NCI-H460 (cell line): ENCODE measurements at regions not wholly inside any gene's neighbourhood (a gene's known extent, or its start where the extent isn't known, plus 50 kb on each side); places are given as distances from the start of the nearest gene placed in this dataset.

Source experiments
- DNase-seq: peaks from one replicate; pipeline ENCODE4 v3.0.0-alpha.2; 2016; ENCODE audit warnings: low read depth; ENCODE audit errors: extremely low read depth

DNA sequence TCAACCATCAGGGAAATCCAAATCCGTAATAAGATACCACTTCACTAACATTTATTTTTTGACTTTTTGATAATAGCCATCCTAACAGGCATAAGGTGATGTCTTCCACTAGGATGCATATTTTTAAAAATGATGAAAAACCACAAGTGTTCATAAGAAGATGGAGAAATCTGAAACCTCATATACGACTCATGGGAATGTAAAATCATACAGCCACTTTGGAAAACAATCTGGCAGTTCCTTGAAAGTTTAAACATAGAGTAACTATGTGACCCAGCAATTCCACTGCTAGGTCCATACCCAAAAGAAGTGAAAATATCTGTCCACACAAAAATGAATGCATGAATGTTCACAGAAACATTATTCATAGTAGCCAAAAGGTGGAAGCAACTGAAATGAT lies 431.0 kb downstream of the ENC1 start:
- DNase-seq = no peak

DNA sequence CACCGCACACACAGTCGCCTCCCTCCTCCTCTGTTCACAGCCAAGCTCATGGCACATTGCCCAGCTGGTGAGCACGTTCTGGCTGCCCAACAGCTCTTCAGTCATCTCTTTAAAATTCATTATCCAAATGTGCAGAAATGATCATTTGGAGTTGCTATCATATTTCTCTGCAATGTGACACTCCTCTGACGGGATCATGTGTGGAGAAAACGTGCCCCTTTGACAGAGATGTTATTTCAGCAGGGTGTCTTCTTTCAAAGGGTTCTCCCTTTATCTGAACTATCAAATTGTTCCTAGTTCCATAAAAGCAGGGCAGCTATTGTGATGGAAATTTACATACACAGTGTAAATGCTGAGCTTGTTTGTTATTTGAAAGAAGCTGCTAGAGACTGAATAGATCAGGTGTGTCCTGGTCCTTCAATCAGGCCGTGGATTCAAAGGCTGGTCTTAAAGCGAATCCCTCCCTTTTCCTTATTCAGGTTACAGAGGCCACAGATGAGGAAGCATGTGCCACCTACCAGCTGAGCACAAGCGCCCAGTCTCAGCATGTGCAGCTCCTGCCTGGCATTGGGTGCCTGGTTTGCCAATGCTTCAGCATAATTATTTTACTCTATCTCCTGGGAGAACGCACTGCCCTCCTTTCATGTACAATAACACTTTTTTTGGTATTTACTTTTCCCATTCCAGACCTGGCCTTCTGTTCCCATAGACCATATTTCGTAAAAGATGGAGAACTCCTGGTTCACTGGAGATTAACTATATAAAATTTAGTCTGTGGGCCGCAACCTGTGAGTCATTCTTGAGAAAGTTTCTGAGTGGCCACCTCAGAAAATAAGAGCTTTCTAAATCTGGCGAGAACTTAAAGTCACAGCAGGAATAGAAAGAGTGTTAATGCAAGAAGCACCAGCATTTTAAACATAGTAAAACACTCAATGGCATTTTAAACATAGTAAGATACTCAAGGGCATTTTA lies 433.7 kb downstream of the ENC1 start:
- no peak for DNase-seq

DNA sequence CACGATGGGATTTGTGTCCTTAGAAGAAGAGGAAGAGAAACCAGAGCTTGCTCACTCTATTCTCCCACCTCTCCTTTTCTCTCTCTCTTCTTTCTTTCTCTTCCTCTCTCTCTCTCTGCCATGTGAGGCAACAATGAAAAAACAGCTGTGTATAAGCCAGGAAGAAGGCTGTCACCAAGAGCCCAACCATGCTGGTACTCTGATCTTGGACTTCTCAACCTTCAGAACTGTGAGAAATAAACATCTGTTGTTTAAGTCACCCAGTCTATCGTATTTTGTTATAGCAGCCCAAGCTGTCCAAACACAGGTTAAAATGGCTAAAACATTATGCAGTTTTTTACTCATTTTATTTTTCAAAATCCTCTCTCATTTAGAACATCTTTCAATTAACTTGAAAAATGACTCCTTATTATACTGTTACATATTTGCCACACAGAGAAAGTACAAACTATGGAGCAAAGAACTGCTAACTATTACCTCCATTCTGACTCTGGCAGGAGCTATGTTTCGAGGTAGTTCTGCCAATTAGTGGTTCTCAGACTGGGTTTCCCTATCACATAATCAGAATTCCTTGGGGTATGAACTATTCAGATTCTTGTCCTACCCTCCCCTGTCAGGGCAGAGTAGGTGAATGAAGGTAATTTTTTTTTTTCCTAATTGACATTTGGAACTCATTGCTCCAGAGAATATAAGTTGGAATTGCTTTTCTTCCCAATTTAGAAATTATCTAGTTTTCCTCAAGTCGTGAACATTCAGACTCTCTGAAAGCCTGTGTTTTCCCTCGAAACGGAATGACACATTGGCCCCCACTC lies 434.6 kb downstream of the ENC1 start:
- no peak for DNase-seq

DNA sequence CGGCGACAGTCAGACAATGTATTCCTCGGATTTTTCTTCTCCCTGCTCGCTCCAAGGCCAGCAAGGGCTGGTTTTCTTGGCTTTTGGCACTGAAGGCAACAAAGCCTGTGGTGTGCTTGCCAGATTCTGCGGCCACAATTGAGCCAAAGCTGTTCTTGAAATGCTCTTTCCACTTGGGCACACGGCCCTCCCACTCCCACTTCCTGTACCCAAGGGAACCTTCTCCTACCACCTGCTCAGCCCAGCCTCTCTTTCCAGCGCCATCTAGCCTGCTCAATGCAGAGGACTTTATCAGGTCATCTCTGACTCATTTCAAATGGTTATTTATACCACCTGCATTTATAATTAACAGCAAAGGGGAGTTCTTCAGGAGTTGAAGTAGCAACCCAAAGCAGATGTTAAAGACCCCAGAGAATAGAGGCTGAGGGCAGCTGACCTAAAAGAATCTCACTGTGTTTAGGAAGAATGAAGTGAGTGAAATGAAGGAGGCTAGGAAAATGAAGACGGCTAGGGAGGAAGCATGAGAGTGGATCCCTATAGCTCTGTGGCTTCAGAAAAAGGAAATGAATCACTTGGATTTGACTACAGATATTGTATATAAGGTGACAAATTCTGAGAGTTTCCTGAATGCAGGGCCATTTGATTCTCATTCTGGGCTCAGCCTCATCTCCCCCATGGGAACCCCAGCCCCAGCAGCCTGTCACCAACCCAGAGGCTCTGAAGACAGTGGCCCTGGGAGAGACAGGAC lies 439.0 kb downstream of the ENC1 start:
- no peak for DNase-seq

DNA sequence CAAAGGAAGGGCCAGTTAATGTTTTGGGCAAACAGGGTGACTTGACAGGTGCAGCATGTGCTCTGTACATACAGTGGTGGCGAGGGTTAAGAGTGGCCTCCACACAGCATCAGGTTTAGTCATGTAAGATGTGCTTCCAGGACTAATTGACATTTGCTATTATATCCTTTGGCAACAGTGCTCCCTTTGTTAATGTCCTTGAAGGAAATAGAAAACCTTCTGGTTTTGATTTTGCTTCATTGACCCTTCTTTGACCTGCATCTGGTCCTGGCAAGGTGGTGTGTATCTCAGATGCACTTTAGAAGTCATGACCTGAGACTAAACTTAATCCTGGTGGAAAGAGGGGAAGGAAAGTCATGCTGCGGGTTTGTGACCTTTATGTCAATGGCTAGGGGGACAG lies 440.0 kb downstream of the ENC1 start:
- DNase-seq = no peak

DNA sequence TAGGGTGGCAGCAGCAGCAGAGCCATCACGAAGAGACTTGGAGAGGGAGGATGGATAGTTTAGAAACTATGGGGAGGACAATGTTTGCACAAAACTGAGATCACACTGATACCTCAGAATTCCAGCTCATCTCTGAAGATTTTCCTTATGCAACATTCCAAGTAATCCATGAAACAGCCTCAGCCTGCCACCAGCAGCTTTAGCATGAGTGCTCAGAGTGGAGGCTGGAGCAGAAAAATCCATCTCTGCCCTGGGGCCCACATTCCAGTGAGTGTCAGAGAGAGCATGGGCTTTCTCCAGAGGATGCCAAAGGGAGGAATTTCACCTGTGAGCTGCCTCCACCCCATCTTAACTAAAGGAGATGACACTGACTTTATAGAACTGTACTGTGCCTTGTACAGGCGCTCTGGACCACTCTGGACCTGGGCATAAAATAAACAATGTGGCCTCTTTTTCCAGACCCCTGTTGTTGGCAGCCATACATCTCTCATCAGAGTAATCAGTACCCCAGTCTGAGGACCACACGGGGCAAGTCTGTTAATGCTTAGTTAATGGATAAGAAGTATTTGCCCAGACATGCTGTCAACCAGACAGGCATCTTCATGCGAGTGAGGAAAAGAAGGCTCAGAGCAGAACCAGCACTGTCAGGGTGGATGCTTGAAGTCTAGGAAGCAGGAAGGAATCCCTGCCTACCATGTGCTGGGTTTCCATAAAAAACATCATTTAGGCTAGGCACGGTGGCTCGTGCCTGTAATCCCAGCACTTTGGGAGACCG lies 440.9 kb downstream of the ENC1 start:
- DNase-seq = no peak

DNA sequence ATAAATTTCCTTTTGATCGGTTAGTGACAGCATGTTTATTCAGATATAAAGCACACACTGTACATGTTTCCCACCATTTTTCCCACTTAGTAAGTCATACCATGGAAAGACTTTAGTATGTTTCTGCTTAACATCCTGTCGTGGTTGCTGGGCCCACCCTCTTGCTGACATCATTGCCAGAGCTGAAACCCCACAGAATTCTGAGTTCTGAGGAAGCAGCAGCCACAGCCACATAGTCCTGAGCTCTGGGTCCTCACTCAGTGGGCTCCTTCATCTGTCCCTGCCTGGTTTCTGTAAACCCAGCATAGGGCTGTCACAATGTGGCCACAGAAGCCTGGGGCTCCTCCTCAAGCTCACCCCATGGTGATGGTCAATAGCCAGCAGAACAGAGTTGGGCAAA lies 441.5 kb downstream of the ENC1 start:
- no peak for DNase-seq

DNA sequence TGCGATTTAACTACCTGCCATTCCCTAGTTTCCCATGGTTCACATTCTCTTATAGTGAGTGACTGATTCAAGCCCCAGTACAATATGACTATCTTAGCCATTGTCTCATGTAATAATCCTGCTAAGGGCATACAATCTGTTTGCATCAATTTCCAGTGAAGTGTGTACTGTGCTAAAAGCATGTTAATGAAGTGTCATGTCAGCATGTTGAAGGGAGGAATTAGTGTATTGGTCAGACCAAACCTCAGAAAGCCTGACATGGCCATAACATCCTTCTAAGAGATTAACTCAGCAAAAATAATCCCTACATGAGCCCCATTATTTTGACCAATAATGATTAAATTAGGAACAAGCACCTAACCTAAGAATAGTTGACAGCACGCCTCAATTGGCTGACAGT lies 442.4 kb downstream of the ENC1 start:
- DNase-seq = no peak

DNA sequence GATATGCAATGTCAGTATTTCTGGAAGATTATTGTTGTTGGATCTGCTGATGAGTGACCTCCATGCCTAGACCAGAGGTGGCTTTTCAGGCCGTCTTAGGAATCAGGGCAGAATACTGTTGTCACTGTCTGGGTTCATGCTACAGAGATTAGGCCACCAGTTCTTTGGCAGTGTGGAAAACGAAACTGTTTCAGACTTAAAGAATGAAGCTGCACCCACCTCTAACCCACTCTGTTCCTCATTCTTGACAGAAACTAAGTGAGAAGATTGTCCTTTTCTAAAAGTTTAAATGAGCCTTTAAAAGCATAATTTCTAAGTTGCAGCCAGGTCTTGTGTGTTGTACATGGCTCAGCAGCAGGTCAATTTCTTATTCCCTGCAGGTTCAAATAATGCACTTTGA lies 444.3 kb downstream of the ENC1 start:
- DNase-seq = no peak

DNA sequence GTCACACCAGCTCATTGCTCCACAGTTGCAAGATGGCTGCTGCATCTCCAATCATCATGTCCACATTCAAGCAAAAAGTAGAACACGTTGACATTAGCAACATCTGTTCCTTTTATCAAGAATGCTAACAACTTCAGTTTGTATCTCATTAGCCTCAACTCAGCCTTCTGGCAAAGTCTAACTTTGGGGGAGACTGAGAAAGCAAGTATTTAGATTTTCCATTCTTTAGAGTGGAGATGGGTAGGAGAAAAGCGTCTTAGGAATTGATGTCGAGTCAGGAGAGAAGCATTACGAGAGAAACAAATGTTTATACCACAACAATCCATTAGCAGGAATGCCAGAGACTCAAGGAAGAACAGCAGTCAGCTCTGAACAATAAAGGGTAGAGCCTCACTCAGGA lies 446.3 kb downstream of the ENC1 start:
- DNase-seq = no peak

DNA sequence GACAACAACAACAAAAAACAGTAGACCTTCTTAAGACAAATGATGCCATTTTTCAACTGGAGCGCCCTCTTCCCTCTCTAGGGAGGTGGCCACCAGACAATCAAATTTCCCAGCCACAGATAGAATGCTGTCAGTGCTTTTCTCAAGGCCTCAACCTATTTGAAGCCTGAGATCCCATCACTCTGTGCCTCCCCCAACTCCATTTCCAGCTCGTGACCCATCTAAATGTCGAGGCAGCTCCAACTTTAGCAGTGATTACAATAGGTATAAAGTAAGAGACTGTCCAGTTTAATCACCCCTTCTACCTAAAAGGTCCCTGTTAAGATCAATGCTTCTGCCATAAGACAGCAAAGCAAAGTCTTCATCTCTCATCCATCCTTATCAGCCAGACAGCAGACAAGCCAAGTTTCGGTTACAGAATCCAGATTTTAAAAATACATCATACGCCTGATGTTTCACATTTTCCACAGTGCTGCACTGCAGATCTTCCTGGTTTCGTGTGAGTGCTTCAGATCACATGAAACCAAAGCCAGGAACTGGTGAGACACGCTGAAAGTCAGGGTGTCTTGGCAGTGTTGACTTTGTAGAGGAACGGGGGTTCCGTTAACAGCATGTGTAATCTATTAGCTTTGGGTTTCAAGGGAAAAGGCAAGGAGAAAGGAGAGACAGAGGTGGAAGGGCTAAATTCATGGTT lies 447.8 kb downstream of the ENC1 start:
- DNase-seq = no peak

DNA sequence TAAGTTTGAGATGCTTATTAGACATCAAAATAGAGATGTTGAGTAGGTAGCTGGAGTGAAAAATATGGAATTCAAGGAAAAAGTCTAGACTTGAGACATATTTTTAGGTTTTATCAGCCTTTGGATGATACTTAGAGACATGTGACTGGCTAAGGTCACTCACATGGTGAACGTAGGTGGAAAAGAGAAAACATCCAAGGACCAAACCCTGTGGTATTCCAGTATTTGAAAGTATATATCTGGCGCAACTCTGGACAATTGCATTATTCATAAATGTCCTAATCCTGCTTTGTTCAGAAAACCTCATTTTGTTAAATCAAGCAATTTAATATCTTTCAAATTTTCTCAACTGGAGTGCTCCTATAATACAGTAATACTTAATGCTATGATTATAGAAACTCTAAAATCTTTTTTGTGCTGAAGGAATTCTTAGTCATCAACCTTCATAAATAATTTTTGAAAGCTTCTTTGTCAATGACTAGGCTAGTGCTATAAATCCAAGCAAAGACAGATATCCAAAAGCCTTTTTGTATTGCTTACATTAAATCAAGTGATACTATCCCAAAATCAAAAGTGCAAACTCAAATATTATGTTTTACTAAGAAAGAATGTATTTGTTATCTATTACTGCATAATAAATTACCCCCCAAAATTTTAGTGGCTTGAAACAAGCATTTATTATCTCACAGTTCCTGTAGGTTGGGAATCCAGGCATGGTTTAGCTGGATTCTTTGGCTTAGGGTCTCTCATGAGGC lies 452.0 kb downstream of the ENC1 start:
- DNase-seq = no peak

DNA sequence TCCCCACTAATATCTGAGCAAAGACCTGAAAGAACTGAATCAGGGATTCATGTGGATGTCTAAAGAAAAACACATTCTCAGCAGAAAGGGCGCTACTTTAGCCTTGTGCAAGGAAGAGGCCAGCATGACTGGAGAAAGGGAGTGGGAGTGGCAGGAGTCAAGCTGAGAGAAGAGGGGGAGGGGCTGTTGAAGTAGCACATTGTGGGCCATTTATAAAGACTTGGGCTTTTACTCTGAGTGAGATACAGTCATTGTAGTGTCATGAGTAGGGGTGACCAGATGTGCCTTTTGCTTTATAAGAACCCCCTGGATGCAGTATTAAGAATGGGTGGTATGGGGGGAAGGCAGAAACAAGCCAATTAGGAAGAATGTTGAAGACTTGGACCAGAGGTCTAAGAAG lies 452.8 kb downstream of the ENC1 start:
- no peak for DNase-seq

DNA sequence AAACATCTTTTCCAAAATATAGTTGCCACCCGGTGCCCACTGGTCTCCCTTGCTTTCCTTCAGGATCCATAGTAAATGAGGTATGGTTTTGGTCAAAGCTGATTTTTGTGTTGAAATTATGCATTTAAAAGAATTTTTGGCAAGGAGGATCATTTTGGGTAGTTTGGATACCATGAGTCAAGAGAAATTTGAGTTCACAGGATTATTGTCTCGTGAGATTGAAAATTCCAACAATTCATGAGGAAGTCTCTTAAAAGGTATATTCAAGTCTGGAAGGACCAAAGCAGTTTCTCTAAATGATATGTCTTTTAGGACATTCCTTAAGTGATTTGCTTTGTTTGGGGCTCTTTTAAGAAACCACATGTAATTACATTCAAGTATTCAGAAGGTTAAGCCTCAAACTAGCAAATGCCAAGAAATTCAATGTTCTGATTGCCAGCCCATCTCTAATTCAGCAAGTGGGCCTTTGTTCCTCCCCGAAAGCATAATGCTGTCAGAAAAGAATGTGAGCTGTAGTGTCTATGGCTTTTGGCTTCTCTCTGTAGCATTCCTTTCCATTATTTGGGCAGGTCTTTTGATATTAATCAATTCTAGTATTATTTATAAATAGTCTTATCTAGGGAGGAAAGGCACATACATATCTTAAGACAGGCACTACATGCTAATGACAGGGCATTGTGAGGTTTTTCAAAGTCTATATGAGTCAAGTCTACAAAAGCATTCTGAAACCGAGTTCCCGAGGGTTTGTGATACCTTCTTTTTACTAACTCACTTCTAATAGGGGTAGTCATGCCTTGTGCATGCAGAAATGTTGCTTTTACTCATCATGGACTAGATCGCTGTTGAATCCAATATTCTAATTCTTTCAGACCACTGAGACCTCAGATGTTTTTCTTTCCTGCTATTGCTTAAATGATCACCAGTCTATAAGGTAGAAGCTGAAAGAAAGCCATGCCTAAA lies 453.9 kb downstream of the ENC1 start:
- no peak for DNase-seq

DNA sequence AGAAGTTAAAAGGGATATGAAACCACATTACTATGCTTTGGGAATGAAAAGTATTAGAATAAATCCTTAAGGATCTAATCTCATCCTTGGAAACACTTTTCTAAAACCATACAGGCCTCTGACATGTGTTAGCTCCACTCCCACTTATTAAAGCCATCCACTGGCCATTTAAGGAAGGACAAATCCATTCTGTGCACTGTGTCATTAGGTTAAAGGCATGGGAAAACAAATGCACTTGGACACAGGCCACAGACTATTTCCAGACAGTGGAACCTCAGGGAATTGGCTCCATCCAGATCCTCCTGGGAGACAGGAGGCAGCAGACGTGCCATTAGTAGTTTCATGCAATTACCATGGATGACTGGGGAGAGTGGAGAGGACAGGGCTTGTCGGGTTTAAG lies 454.9 kb downstream of the ENC1 start:
- DNase-seq = no peak

DNA sequence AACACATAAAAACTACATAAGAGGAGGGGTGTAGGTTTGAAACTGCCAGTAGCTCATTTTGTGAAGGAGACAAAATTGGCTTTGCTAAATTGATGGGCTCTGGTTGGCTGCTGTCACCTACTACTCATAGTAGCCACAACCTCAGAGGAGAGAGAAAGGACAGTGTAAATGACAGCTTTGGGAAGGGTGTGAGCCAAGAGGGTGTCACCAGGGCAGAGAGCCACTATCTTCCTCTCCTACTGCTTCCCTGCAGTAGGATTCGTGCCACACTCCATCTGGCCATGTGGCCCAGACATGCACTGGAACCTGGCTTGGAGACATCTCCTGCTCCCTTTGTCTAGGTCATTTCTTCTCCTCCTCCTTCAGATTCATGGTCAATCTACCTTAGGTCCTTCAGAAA lies 455.9 kb downstream of the ENC1 start:
- no peak for DNase-seq

DNA sequence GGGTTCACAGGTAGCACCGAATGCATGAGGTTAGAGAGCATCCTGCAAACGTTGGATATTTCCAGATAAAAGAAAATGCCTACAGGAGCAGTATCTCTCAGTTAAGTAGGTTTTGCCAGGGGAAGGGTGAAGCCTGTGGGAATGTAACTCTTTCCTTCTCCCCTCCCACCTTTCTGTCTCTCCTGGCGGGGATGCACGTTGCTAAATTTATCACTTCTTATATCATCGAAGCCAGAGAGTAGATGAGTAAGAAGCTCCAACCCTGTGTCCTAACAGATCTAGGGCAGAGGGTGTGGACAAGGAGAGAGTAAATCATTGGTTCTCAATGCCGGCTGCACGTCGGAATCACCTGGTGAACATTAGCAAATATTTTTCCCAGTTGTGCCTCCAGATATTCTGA lies 457.5 kb downstream of the ENC1 start:
- DNase-seq = no peak

DNA sequence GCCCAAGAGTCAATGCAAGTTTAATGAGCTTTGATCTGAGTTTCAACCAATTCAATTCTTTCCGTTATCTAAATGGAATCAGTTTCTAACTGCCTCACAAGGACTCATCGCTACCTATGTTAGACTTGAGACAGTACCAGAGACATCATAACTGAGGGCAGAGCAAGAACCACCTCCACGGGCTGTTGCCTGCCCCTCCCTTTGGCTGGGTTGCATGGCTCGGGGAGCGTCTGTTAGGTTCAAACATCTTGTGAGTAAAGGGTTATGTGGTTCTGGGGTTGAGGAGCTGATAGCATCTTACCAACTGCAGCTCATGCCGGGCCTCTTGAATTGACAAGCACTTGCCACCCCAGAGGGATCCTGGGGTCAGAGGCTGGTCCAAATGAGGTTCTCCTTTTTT lies 457.9 kb downstream of the ENC1 start:
- no peak for DNase-seq
